GM12865 (cell line): ENCODE measurements at regions not wholly inside any gene's neighbourhood (a gene's known extent, or its start where the extent isn't known, plus 50 kb on each side); places are given as distances from the start of the nearest gene placed in this dataset.

Experiments
- DNase-seq: peaks from one replicate; pipeline ENCODE4 v3.0.0; 2010; ENCODE audit warnings: low read depth
- H3K4me3 ChIP-seq: 2 replicates; pipeline ENCODE4 v1.5.1; 2011; ENCODE audit warnings: mild to moderate bottlenecking, low read depth, low read length, control low read depth
- CTCF ChIP-seq: IDR thresholded peaks from 2 replicates; pipeline ENCODE4 v1.5.1; 2011; ENCODE audit warnings: low read length, control low read depth, low read depth, inconsistent platforms; ENCODE audit not compliant: insufficient read depth; ENCODE audit errors: missing control alignments

DNA sequence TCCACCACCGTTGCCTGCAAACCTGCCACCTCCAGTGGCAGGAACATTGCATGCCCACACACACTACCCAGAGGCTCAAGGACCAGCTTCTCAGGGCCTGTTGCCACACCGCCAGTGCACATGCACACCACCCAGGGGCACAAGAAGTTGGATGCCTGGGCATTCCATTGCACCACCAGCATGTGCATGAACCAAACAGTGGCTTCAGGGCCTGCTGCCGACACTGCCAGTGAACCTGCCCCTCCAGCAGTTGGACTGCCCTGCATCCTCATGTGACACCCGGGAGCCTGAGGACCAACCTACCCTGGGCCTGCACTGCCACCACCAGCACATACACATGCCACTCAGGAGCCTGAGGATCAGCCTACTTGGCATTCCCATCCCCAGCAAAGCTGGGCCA lies 303.7 kb downstream of the KCNJ2 start:
- no peak overlapping the region for H3K4me3 ChIP-seq
- DNase-seq: no peak
- TF ChIP-seq CTCF: no peak

GRCh38 chr17:70476368-70476767 lies 307.0 kb downstream of the KCNJ2 start:
- DNase-seq: no peak
- H3K4me3 ChIP-seq: no peak overlapping the region
- no peak for TF ChIP-seq CTCF

DNA sequence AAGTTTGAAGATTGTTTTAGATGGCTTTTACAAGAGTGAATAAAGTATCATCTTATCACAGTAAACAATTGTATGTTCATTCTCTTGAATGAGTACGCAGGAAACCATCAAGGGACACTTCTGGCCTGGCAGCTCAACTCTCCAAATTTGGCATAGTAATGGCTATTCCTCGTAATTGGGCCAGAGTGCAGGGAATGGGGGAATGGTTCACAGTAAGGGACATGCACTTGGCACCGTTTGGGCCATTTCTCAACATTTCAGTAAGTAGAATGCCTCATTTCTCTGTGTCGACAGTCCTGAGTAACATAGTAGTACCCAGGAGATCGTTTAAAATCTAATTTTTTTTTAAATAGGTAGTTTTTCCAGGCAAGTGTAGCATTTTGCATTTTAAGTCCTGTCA lies 309.6 kb downstream of the KCNJ2 start:
- no peak for DNase-seq
- no peak for TF ChIP-seq CTCF
- H3K4me3 ChIP-seq: no peak overlapping the region

- TF ChIP-seq CTCF: no peak
- DNase-seq: no peak
- H3K4me3 ChIP-seq: no peak overlapping the region
Observed at GRCh38 chr17:70479779-70480178, 310.4 kb downstream of the KCNJ2 start.

GRCh38 chr17:70483624-70484023 lies 314.3 kb downstream of the KCNJ2 start:
- no peak for DNase-seq
- no peak overlapping the region for H3K4me3 ChIP-seq
- TF ChIP-seq CTCF: no peak

GRCh38 chr17:70484050-70484449 lies 314.7 kb downstream of the KCNJ2 start:
- DNase-seq: no peak
- no peak for TF ChIP-seq CTCF
- H3K4me3 ChIP-seq: no peak overlapping the region

GRCh38 chr17:70484496-70484895 lies 315.2 kb downstream of the KCNJ2 start:
- no peak for DNase-seq
- TF ChIP-seq CTCF: no peak
- no peak overlapping the region for H3K4me3 ChIP-seq
